ENCODE measurements at regions not wholly inside any gene's neighbourhood (a gene's known extent, or its start where the extent isn't known, plus 50 kb on each side); places are given as distances from the start of the nearest gene placed in this dataset.

- DNase-seq = no peak
These were observed 196.4 kb upstream of the TSHZ2 start for GRCh38 chr20:52775786-52776185.

- DNase-seq = no peak
These were observed 203.5 kb upstream of the TSHZ2 start for GRCh38 chr20:52768694-52769093.

DNA sequence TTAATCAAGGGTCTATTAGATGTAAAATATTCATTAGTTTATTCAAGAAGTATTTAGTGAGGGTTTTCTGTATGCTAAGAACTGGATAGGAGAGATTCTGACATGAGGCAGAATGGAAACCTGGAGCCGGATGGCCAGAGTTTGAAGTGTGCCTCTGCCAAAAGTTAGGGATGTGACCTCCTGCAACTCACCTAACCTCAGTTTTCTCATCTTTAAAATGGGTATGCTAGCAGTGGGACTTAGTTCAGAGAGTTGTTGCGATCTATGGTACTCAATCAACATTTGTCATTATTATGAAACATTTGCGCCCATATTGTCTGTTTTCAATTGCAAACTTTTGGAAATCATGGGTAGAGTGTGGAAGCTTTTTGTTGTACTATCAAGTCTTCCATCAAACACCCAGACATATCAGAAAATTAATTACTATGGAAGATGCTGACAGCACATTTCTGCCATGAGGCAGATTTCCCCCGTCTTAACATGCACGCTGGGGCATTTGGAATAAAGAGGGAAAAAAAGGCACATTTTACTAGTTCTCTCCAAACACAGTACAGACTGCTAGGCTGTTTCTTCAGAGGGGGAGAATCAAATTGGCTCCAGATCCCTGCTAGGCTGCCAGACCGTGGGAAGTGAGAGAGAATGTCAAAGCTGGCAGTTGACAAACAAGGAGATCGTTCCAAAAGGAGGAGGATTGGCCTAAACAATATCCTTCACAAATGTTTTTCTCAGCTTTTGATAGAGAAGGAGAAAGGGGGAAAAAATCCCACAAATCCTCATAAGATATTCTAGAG lies 205.3 kb upstream of the TSHZ2 start:
- no peak for DNase-seq

- DNase-seq = no peak
These were observed 208.8 kb upstream of the TSHZ2 start for GRCh38 chr20:52763321-52763853.

DNA sequence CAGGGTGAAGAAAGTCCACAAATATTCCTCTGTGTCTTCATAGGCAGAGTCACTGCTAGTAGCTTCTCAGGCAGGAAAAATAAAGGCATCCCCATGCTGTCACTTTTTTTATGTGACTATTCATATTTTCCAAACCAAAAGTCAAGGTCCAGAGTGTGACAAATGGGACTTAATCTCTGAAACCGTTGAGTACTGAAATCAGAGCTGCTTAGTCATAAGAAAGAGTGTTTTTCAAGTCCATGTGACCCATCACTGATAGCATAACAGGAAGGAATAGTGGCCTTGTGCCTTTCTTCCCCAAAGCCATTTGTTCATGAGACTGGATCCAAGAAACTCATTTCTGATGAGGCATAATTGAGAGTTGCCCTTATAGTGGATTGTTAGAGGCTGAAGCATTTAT lies 210.3 kb upstream of the TSHZ2 start:
- no peak for DNase-seq

DNA sequence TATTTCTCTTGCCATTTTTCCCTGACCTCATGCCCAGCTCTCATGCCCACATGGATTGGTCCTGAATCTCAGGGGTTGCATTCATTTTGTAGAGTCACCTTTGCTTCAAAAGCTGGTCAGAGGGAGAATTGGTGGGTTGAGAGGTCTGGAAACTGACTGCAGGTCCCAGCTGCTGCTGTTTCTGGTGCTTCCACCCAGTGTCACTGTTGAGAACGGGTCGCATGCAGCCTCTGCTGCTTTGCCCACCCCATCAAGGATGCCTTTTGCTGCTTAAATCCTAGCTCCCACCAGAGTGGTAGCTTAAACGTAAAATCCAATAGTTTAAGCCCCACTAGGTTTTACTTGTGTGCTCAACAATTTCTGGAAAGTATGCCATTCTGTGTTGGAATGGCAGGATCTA lies 211.4 kb upstream of the TSHZ2 start:
- no peak for DNase-seq

DNA sequence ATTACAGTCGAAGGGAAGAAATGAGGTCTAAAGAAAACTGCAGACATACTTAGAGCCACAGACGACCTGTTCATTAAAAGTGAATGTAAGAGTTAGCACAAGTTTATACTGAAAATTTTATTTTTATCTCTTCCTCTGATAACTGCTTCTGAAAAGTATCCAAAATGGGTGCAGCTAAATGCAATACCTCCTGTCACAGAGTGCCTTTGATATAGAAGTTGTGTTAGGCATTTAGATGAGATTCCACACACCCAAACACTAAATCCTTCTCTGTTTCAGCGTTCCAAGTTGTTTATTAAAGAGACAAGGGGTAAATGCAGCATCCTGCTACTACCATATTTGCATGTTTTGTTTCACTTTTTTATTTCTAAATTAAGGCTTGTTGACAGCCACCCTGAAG lies 214.7 kb upstream of the TSHZ2 start:
- DNase-seq = no peak

DNA sequence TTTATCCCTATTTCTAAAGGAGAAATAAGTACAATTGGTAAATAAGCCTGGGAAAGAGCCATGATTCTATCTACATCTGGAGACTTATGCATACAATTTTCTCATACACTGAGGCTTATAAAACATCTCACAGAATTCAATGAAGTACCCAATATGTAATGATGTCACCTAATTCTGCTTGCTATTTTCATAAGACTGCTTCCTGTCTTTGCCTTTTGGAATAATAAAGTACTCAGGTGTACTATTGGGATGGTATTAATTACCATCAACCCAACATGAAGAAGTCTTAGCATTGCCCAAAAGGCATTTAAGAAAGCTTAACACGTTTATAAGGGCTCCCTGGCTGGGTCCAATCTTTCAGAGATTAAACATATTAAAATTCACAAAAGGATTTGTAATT lies 216.4 kb upstream of the TSHZ2 start:
- DNase-seq = no peak

- DNase-seq = no peak
These were observed 217.8 kb upstream of the TSHZ2 start for GRCh38 chr20:52754366-52754765.

DNA sequence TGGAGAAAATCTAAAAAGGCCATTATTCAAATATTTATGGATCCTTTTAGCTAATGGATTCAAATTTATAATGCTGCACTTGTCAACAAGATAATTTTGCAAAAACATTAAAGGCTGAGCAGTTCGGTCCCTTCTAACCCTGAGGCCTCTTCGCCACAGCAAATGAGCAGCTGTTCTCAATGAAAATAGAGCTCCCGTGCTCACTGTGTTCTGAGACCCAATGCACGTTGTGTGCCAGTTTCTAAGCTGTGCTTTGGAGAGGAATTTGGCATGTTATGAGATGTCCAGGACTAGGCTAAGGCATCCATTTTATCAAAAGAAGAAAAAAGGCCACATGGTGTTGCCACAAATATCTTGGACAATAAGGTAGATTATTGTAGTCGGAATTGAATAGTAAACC lies 220.1 kb upstream of the TSHZ2 start:
- DNase-seq = no peak

DNA sequence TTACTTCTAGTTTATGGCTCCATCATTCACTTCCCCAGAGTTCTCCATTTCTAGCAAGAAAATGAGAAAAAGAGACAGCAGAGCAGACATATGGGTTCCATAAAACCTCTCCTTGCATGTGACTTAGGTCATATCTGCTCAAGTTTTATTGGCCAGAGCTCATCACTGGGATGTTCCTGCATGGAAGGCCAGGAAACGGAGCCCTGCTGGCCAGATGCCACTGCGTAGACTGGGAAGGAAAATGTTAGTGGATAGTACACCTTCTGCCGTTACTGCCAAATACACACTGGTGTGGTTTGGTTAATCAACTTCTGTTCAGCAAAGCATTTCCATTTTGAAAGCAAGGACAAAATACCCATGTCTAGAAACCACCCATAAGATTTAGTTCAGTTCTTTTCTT lies 220.6 kb upstream of the TSHZ2 start:
- DNase-seq = no peak

DNA sequence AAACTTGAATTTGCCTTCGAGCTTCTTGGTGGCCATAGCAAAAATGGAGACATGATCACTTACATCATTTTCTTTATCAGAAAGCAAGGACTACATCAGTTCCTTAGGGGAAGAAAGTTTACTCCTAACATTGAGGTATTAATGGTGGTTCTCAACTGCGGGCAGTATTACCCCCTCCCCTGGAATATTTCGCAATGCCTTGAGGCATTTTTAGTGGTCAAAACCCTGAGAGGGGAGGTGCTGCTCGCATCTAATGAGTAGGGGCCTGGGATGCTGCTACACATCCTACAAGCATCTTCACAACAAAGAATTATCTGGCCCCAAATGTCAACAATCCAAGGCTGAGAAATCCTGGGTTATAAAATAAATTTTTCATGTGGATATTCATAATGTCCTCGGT lies 222.2 kb upstream of the TSHZ2 start:
- no peak for DNase-seq

- no peak for DNase-seq
These were observed 223.2 kb upstream of the TSHZ2 start for GRCh38 chr20:52748990-52749389.

DNA sequence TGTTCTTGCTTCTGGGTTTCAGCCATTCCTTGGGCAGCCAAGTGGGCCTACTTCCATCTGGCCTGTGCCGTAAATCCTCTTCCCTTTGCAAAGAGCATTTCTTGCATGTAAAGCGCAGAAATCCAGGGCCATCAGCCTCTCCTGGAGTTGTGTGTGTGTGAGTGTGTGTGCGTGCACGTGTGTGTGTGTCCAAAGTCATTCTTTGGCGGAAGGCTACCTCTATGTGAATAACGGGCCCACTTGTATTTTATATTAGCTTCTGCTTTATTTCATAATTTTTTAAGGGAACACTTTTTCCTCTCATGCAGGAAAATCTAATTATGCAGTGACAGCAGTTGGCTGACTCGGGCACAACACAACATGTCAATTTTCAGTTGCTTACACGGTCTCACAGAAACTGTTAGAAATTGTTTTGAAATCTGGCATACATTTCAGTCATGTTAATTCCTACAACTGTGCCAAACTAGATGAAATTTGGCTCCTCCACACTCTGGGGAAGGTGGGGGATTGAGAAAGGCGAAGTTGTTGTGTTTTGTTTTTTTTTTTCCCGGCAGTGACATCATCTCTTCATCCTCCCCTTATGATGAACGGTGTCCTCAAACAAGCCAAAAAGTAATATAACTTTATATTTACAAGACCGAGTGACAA lies 223.7 kb upstream of the TSHZ2 start:
- DNase-seq = no peak

- DNase-seq = no peak
These were observed 224.3 kb upstream of the TSHZ2 start for GRCh38 chr20:52747845-52748284.

GRCh38 chr20:52746770-52747169 lies 225.4 kb upstream of the TSHZ2 start:
- no peak for DNase-seq

GRCh38 chr20:52746190-52746589 lies 226.0 kb upstream of the TSHZ2 start:
- DNase-seq = no peak

GRCh38 chr20:52744441-52744840 lies 227.7 kb upstream of the TSHZ2 start:
- DNase-seq = no peak

DNA sequence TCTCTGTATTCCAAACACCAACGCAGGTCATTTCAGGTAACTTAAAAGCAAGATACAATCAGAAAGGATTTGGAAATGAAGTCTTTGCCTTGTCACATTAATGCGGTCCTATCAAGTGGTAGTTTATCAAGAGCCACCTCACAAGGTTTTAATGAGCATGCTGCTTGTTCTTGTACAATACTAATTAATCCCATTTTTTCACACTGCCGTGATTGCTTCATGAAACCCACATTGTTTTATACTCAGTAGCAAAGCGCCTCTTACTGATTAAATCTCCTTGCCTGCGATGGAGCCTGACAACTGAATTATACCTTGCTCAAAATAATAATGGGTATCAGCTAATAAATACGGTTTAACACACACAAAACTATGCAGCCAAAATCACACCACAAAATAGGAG lies 234.1 kb upstream of the TSHZ2 start:
- no peak for DNase-seq

- no peak for DNase-seq
These were observed 235.7 kb upstream of the TSHZ2 start for GRCh38 chr20:52736507-52736906.

DNA sequence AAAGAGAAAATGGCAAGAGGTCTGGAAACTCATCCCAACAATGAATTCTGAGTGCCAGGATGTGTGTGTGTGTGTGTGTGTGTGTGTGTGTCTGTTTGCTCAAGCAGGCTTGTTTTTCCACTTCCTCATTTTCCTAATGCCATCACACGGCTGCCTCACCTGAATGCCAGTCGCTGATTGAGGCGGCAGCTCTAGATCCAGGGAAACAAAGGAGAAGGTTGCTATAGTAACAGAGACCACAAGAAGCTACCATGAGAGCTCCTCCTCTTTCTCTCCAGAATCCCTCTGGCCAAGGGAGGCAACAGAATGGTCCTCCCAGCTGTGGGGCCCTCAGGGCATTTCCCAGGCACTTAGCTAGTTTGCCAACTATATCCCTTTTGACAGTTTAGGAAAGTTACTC lies 241.1 kb upstream of the TSHZ2 start:
- DNase-seq = no peak

DNA sequence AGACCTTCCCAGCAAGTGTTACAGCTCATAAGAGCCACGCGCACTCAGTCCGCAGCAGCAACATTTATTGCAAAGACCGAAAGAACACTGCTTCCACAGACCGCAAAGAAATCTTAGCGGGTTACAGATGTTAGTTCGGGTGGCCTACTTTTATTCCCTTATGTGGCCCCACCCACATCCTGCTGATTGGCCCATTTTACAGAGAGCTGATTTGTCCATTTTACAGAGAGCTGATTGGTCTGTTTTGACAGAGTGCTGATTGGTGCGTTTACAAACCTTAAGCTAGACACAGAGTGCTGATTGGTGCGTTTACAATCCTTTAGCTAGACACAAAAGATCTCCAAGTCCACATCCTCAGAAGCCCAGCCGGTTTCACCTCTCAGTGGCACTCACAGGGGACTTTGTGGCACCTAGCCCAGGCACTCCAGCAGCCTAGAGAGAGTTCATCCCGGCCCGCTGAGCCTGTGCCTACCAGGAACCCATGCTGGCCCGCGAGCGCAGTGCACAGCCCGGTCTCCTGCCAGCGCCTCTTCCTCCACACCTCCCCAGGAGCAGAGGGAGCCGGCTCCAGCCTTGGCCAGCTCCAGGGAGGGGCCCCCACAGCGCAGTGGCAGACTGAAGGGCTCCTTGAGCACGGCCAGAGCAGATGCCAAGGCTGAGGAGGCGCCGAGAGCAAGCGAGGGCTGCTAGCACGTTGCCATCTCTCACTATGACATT lies 244.3 kb upstream of the TSHZ2 start:
- no peak for DNase-seq

DNA sequence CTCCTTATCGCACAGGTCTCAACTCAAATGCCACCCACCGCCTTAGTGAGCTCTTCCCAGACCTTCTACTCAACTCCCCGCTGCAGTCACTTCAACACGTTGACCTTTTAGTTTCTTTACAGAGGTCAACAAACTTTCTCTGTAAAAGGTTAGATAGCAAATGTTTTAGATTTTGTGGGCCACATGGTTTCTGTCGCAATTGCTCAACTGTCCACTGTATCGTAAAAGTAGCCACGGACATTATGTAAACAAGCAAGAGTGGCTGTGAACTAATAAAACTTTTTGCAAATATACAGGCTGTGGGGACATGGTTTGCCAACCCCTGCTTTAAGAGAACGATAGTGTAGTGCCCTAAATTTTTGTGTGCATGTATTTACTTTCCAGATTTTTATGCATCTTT lies 247.6 kb upstream of the TSHZ2 start:
- DNase-seq = no peak

Data from RPMI8226 (cell line).